Stimulated activated CD8-positive, alpha-beta memory T cell treated with anti-CD3 and anti-CD28 coated beads, Interleukin-15, amount 100 ng/mL, for 48 hours (primary cell): ENCODE measurements at regions not wholly inside any gene's neighbourhood (a gene's known extent, or its start where the extent isn't known, plus 50 kb on each side); places are given as distances from the start of the nearest gene placed in this dataset.
"Not testable (repeated sequence)": the region's sequence is repeated elsewhere in the genome, so short reads cannot be mapped to it uniquely, and the experiment has no call there.

Source experiments
- DNase-seq, 2 donors: peaks; one replicate each; pipeline ENCODE4 v3.0.0-alpha.2; 2020; ENCODE audit warnings: low read depth in 2 of 2

GRCh38 chr2:64795024-64795592 is 141.4 kb upstream of the SERTAD2 start:
- no peak for DNase-seq

- DNase-seq = no peak
Measured at GRCh38 chr2:64796926-64797325, 143.2 kb upstream of the SERTAD2 start.

DNA sequence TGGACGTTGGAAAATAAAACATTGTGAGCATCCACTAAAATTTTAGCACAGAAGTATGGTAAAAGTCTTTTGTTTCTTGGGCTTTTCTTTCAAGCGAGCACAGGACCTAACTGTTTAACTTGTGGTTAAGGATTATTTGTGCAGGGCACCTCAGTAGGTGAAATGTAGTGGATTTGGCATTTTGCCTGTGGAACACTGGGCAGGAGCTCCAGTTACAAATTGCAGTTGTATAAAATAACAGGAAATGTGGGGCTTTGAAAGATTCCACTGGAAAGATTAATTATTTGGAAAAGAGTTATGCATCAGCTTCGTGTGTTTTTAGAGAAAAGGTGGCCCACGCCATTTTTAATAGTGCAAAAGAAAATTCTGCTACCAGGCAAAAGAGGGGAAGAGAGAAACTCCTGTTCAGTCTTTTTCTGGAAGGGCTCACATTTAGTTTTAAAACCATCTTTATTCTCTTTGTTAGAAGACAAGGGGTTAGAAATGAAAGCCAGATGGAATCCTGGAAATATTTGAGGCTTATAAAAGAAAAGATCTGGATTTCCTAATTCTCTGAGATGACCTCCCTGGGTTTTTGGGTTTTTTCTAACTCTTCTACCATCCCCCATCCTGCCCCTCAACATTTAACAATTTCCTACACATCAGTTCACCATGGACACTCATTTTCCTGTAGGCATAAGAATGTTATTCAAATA is 144.3 kb upstream of the SERTAD2 start:
- DNase-seq = no peak

DNA sequence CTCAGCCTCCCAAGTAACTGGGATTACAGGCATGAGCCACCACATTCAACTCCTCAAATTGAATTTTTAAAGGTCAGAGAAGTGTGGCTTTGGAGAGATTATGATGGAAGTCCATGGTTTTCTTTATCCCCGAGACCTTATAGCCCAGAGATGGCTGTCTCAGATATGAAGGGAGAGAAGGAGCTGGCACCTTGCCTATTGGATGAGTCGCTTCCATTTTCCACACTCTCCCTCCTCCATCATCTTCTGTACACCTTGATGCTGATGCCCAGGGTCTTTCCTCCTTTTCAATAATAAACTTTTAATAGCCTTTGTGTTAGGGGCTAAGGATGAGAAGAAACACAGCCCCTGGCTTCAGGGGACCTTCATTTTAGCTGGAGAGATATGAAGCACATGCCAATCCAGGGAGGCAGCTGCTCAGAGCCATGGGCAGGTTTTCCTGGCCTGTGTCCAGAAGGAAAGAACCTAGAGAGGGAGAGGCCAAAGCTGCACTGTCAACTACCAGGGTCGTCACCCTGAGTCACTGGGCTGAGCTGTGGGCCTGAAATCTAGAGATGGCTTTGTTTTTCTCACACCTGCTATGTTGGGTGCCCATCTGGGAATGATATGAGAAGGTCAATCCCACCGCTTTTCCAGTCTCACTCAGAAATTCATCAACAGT is 146.0 kb upstream of the SERTAD2 start:
- DNase-seq = no peak

DNA sequence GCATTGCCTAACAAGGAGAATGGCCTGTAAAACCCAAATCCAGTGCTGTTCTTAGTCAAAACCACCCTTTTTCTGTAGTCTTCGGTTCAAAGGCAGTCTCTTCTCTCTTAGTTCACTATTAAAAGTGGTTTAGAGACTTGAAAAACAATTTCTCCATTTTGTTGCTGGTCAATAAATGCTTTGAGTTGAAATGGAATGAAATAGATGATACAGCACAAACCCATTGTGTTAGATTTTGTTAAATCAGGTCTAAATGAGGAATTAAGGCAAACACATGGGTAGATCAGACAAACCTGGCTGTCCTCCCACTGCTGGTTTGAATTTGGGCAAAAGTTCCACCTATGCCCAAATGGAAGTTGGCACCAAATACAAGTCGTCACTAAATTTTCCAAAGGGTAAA is 150.1 kb upstream of the SERTAD2 start:
- DNase-seq = no peak

DNA sequence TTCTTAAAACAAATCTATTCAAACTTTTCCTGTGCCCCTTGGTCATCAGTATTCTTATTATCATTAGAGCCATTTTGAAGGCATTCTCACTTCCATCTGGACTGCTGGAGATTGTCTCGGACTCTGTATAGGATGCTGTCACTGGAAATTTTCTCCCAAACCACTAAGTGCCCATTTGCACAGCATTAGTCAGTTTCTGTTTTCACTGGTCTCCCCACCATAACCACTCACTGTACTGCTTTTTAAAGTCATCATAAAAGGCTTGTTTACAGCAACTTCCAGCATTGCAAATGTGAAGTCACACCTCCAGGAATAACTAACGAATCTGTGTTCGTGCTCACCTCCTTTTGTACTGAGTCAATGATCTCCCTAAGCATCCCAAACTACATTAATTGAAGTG is 150.9 kb upstream of the SERTAD2 start:
- no peak for DNase-seq

DNA sequence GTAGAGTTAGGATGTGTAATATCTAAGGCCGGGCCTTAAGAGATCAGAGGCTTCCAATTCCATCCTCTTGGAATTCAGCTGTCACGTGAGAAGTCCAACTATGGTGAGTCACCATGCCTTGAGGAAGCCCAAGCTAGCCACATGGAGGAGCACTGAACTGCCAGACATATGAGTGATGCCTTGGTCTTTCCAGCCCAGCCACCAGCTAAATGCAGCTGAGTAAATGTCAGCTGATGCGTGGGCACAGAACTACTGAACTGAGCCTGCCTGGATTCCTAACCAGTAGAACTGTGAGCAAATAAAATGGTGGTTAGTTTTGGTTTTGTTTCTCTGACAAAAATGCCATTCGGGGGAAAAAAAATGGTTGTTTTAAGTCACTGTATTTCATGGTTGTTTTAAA is 153.7 kb upstream of the SERTAD2 start:
- DNase-seq = peak; percentile 44 to 49

DNA sequence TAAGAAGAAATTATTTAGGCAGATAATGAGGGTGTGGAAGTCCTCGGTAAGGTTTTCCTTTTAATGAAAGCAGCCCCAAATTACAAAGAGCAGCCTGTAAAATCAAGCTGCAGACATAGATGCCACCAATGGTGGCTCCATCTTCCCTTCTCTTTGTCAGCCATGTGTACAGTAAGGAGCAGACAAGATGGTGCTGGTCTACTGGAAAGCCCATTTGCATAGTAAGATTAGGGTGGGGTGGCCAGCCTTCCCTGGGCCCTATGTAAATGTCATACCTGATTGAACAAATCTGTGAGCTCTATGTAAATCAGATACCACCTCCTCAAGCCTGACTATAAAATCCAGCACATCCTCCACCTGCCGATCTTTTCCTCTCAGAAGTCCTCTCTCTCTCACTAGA is 154.4 kb upstream of the SERTAD2 start:
- DNase-seq = no peak

DNA sequence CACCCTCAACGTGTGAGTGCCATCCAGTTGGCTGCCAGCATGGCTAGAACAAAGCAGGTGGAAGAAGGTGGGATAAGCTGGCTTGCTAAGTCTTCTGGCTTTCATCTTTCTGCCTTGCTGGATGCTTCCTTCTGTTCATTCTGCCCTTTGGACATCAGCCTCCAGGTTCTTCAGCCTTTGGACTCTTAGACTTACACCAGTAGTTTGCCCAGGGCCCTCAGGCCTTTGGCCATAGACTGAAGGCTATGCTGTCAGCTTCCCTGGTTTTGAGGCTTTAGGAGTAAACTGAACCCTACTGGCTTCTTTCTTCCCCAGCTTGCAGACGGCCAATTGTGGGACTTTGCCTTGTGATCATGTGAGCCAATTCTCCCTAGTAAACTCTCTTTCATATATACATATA is 155.0 kb upstream of the SERTAD2 start:
- DNase-seq = no peak

DNA sequence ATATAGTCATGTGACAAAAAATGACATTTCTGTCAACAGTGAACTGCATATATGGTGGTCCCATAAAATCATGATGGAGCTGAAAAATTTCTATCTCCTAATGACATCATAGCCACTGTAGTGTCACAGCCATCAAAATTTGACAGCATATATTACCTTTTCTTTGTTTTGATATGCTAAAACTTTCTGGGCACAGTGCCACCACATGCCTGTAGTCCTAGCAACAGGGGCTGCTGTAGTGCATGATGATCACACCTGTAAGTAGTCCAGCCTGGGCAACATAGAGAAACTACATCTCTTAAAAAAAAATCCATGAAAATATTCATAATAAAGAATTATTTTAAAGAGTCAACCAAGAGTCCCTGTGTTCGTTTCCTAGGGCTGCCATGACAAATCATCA is 155.5 kb upstream of the SERTAD2 start:
- DNase-seq = no peak

- no peak for DNase-seq
Measured at GRCh38 chr2:64812285-64812684, 158.6 kb upstream of the SERTAD2 start.

GRCh38 chr2:64814007-64814406 is 160.3 kb upstream of the SERTAD2 start:
- DNase-seq = no peak

DNA sequence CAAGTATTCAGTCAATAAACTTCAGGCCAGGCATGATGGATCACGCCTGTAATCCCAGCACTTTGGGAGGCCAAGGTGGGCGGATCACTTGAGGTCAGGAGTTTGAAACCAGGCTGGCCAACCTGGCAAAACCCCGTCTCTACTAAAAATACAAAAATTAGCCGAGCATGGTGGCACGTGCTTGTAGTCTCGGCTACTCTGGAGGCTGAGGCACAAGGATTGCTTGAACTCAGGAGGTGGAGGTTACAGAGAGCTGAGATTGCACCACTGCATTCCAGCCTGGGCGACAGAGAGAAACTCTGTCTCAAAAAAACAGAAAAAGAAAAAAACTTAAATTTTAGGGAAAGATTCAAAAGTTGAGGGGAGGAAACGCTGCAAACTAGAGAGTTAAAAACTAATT is 162.8 kb upstream of the SERTAD2 start:
- DNase-seq = not testable (repeated sequence)

GRCh38 chr2:64817453-64817852 is 163.7 kb upstream of the SERTAD2 start:
- DNase-seq = no peak

DNA sequence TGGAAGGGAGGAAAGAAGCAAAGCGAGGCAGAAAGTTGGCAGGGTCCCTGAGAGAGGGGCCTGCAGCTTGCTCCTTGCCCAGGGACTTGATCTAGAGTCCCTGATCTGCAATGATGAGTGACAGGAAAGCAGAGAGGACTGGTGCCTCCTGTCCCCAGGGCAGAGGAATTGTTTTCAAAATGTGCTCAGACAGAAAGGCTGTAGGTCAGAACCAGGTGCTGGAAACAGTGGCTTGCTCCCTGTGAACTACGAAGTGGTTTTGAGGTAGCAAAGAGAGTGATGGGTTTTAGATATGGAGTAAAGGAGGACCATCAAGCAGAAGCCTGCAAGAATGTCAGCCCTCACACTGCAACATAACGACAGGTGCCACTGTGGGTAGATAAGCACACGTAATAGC is 164.9 kb upstream of the SERTAD2 start:
- DNase-seq = no peak

- DNase-seq = no peak
Measured at GRCh38 chr2:64819361-64819760, 165.6 kb upstream of the SERTAD2 start.

- DNase-seq = peak; percentile 25 to 39
Measured at GRCh38 chr2:64819774-64820688, 166.3 kb upstream of the SERTAD2 start.

GRCh38 chr2:64820901-64821300 is 167.2 kb upstream of the SERTAD2 start:
- no peak for DNase-seq

DNA sequence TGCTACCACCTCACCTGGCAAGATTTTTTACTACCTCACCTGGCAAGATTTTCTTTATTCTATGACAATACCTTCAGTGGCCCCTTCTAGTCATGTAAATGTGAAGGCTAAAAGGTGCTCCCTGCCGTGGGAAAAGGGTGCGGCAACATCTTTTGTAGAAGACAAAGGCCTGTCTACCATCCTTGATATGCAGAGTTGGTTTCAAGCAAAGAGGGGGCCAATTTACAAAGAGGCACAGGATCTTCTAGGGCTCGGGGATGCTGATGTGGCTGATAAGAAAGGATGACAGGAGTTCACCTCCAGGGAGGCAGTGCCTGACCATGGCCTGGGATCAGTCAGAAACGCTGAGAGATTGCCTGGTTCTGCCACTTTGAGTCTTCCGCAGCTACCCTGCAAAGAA is 165.4 kb upstream of the SLC1A4 start:
- DNase-seq = no peak

- DNase-seq = no peak
Measured at GRCh38 chr2:64825831-64826491, 163.2 kb upstream of the SLC1A4 start.

DNA sequence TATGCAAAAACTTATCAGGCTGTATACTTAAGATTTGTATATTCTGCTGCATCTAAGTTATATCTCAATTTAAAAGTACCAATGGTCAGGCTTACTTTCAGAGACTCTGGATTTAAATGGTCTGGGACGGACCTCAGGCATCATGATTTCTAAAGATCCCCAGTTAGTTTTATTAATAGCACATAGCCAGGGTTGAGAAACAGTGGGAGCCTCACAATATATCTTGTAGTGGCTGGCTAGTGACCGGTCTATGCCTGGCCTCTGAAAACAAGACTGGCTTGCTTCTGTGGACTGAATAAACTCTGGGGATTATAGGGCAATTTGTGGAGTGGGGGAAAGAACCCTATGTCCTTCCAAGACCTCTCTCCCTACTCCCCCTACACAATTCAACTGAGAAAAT is 162.5 kb upstream of the SLC1A4 start:
- no peak for DNase-seq

DNA sequence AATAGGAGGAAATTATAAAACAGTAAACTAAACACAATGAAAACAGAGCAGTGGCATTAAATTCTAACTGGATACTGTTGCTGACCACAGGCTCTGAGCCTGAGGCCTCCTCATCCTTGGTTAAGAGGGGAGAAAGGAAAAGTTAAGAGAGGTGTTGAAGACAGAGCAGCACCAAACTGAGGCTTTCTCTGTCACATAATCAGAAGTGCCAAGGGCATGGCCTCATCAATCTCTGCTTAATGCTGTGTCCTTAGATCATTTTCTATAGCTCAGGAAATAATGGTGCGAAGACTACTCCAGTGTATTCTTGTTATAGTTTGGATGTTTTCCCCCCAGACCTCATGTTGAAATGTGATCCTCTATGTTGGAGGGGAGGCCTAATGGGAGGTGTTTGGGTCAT is 160.9 kb upstream of the SLC1A4 start:
- DNase-seq = no peak
